ENCODE measurements at regions not wholly inside any gene's neighbourhood (a gene's known extent, or its start where the extent isn't known, plus 50 kb on each side); places are given as distances from the start of the nearest gene placed in this dataset.

DNA sequence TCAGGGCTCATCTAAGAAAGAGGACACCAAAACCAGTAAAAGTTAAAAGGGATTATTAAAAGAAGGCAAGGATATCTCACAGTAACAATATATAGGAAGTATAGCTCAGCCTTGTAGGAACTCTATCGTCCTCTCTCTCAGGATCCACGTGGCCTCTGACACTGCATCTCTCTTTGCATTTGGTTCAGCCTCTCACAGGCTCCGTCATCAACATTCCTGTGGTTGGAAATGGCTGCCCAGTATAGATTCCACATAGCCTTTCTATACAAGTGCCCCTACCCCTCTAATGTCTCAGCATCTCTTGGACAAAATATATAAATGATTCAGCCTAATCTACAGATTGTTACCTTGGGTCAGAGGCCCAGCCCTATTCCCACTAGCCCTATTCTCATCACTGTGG is 101.3 kb upstream of the DBX1 start:
- Mint-ChIP-seq H3K4me1 (no peaks in the 10 kb centered on the region), H3K4me3 (no peak overlapping the region), H3K36me3 (ENCODE audit: low read depth) (no peaks in the 10 kb centered on the region), H3K27me3 (ENCODE audit: insufficient read depth, low read depth, poor library complexity) (peaks cover 2% of the 10 kb centered on the region), H3K27ac (no peak overlapping the region), H3K9me3 (no peaks in the 10 kb centered on the region)
- no peaks in the 10 kb centered on the region; the same call in 1 of the 2 replicates for H3K4me1 ChIP-seq (ENCODE audit: insufficient read depth)
- H3K4me2 ChIP-seq = no peak overlapping the region
- H3K79me2 ChIP-seq (replicated peaks; ENCODE audit: insufficient read depth) = no peaks in the 10 kb centered on the region
- ATAC-seq (no peak), DNase-seq (ENCODE audit: low spot score) (no peak)
- H2AFZ ChIP-seq = no peak overlapping the region
- no peaks in the 10 kb centered on the region for H3K36me3 ChIP-seq (ENCODE audit: insufficient read depth)
- H3K9me2 ChIP-seq (ENCODE audit: insufficient read depth) = no peaks in the 10 kb centered on the region
- no peaks in the 10 kb centered on the region for H3F3A ChIP-seq (replicated peaks; ENCODE audit: low read depth)
- TF ChIP-seq POLR2AphosphoS5 (IDR thresholded peaks at IDR 0.05; ENCODE audit: low read depth) (no peak), CREB1 (CRISPR knock-in tag; IDR thresholded peaks at IDR 0.05; ENCODE audit: low read depth) (no peak), ZNF114 (CRISPR knock-in tag; IDR thresholded peaks at IDR 0.05) (no peak), NANOG (IDR thresholded peaks at IDR 0.05; ENCODE audit: borderline replicate concordance) (no peak), EZH2 (IDR thresholded peaks at IDR 0.05; ENCODE audit: low read depth, unreplicated experiment) (no peak), ZNF331 (CRISPR knock-in tag; IDR thresholded peaks at IDR 0.05; ENCODE audit: low read depth) (no peak), ETS1 (IDR thresholded peaks at IDR 0.05) (no peak), STAT1 (IDR thresholded peaks at IDR 0.05; ENCODE audit: unreplicated experiment) (no peak), ZNF462 (CRISPR knock-in tag; IDR thresholded peaks at IDR 0.05) (no peak)
- TF ChIP-seq, protein P1, sequence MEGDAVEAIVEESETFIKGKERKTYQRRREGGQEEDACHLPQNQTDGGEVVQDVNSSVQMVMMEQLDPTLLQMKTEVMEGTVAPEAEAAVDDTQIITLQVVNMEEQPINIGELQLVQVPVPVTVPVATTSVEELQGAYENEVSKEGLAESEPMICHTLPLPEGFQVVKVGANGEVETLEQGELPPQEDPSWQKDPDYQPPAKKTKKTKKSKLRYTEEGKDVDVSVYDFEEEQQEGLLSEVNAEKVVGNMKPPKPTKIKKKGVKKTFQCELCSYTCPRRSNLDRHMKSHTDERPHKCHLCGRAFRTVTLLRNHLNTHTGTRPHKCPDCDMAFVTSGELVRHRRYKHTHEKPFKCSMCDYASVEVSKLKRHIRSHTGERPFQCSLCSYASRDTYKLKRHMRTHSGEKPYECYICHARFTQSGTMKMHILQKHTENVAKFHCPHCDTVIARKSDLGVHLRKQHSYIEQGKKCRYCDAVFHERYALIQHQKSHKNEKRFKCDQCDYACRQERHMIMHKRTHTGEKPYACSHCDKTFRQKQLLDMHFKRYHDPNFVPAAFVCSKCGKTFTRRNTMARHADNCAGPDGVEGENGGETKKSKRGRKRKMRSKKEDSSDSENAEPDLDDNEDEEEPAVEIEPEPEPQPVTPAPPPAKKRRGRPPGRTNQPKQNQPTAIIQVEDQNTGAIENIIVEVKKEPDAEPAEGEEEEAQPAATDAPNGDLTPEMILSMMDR (conservative IDR thresholded peaks at IDR 0.05; ENCODE audit: low read depth in 2 of 2) = no peak
- no peaks in the 10 kb centered on the region for H4K20me1 ChIP-seq (replicated peaks; ENCODE audit: insufficient read depth)
- no peaks in the 10 kb centered on the region for H3K27me3 ChIP-seq (ENCODE audit: insufficient read depth)
- H3K27ac ChIP-seq (ENCODE audit: low read depth) = no peak overlapping the region
- H3K4me3 ChIP-seq = no peak overlapping the region

Data from GM23338 (cell line).